SH-SY5Y (cell line): ENCODE measurements at regions not wholly inside any gene's neighbourhood (a gene's known extent, or its start where the extent isn't known, plus 50 kb on each side); places are given as distances from the start of the nearest gene placed in this dataset.

Experiments
- GATA2 ChIP-seq: IDR thresholded peaks from 2 replicates; pipeline ENCODE4 v1.6.1; 2011; ENCODE audit warnings: mild to moderate bottlenecking, low read depth, low read length
- GATA3 ChIP-seq: IDR thresholded peaks from 2 replicates; pipeline ENCODE4 v1.6.1; 2011; ENCODE audit warnings: low read depth, mild to moderate bottlenecking, low read length, moderate library complexity

DNA sequence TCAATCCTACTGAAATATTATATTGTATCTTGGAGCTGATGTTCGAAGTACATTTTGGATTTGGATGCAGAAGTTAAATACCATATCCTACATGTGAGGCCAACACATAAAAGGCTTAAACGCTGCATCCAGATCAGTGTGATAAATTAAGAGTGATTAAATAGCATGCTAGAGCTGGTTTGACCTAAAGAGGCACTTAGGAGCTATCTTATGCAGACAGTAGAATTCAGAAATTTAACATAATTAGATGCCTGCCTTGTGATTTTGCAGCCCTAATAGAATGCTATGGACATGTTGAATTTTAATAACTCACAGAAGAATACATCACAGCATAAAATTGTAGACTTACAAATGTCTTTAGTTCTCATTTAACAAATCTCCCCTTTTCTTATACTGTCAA lies 501.2 kb upstream of the LINC00305 start:
- no peak for TF ChIP-seq GATA2
- TF ChIP-seq GATA3: no peak
